ENCODE measurements at regions not wholly inside any gene's neighbourhood (a gene's known extent, or its start where the extent isn't known, plus 50 kb on each side); places are given as distances from the start of the nearest gene placed in this dataset.

DNA sequence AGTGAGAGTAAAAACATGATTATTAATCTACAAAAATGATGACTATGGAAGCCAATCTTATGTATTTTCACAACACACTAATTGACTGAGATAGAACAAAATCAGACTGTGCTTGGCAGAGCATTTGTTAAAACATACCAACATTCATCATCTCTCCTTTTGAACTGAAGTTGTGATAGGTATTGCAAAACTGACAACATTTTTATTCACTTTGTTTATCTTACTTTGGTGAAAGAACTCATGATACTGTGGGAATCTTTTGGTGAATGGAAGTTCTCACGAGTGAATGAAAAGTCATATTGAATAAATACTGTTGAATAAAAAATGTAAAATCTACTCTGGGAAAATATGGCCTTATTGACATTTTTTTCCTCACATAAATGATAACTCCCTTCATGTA is 1430.2 kb upstream of the PIK3C3 start (continued):
- TF ChIP-seq, protein P1, sequence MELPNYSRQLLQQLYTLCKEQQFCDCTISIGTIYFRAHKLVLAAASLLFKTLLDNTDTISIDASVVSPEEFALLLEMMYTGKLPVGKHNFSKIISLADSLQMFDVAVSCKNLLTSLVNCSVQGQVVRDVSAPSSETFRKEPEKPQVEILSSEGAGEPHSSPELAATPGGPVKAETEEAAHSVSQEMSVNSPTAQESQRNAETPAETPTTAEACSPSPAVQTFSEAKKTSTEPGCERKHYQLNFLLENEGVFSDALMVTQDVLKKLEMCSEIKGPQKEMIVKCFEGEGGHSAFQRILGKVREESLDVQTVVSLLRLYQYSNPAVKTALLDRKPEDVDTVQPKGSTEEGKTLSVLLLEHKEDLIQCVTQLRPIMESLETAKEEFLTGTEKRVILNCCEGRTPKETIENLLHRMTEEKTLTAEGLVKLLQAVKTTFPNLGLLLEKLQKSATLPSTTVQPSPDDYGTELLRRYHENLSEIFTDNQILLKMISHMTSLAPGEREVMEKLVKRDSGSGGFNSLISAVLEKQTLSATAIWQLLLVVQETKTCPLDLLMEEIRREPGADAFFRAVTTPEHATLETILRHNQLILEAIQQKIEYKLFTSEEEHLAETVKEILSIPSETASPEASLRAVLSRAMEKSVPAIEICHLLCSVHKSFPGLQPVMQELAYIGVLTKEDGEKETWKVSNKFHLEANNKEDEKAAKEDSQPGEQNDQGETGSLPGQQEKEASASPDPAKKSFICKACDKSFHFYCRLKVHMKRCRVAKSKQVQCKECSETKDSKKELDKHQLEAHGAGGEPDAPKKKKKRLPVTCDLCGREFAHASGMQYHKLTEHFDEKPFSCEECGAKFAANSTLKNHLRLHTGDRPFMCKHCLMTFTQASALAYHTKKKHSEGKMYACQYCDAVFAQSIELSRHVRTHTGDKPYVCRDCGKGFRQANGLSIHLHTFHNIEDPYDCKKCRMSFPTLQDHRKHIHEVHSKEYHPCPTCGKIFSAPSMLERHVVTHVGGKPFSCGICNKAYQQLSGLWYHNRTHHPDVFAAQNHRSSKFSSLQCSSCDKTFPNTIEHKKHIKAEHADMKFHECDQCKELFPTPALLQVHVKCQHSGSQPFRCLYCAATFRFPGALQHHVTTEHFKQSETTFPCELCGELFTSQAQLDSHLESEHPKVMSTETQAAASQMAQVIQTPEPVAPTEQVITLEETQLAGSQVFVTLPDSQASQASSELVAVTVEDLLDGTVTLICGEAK (IDR thresholded peaks at IDR 0.05; ENCODE audit: borderline replicate concordance) = no peak

DNA sequence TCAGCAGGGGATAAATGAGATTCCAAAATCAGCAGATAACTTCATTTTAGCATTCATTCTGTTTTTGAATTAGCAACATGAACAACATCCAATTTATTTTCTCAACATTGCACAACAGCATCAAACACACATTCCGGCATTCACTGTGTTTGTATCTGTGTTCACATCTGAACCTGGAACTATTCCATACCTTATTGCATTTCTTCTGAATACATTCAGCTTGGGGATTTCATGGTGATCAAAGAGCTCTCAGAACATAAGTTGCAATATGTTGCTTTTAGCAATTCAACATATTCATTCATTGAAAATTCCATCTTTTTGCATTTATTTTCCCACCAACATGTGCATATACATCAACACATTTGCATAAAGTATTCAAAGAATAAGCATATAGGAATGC is 1431.7 kb upstream of the PIK3C3 start:
- in situ Hi-C loops (cut with MboI) = no loop called here
- H3K27ac ChIP-seq (ENCODE audit: control insufficient read depth, insufficient read depth) = no peak overlapping the region
- H3K9ac ChIP-seq (ENCODE audit: control insufficient read depth, insufficient read depth, low read length) = no peak overlapping the region
- no TSS peak for BruUV-seq (replicated peaks)
- TF ChIP-seq BCL11A (IDR thresholded peaks at IDR 0.05; ENCODE audit: low read depth, low read length) (no peak), ZNF384 (IDR thresholded peaks at IDR 0.05; ENCODE audit: borderline replicate concordance, low read depth, low read length) (no peak)
- ChIA-PET POLR2A (no interaction called here), RAD21 (ENCODE audit: unreplicated experiment) (no interaction called here), CTCF (no interaction called here), SMC1A (ENCODE audit: uncharacterized antibody, unreplicated experiment) (no interaction called here)
- H3K4me3 ChIP-seq = no peak overlapping the region
- no peak overlapping the region for H2AFZ ChIP-seq (ENCODE audit: control insufficient read depth, low read depth, low read length)
- FAIRE-seq = no peak
- intact Hi-C loops (cut with micrococcal nuclease; ENCODE audit: unreplicated experiment) = no loop called here
- DNase-seq (ENCODE audit: low read depth, low spot score) = no peak
- H4K20me1 ChIP-seq (ENCODE audit: control insufficient read depth, insufficient read depth) = no peaks in the 10 kb centered on the region
- H3K27me3 ChIP-seq (replicated peaks in 1 of 2; ENCODE audit: control insufficient read depth in 2 of 2, insufficient read depth in 2 of 2, low read length in 1 of 2) = no peaks in the 10 kb centered on the region
- H3K79me2 ChIP-seq (ENCODE audit: control insufficient read depth, insufficient read depth, low read length) = no peaks in the 10 kb centered on the region
- no peaks in the 10 kb centered on the region for H3K9me3 ChIP-seq (replicated peaks; ENCODE audit: control insufficient read depth, insufficient read depth, low read length)
- ATAC-seq = no peak
- no peaks in the 10 kb centered on the region for H3K4me1 ChIP-seq (ENCODE audit: control insufficient read depth, insufficient read depth, low read length)
- no peak overlapping the region for H3K4me2 ChIP-seq (ENCODE audit: control insufficient read depth, insufficient read depth)
- no peaks in the 10 kb centered on the region for H3K36me3 ChIP-seq (ENCODE audit: control insufficient read depth in 2 of 2, insufficient read depth in 2 of 2, low read length in 1 of 2)
- 81% methylated on average over 1 of the region's 1 CpG for WGBS (ENCODE audit: insufficient coverage, insufficient replicate concordance, low lambda C conversion rate, missing lambda C conversion rate)

All from GM12878 (cell line).